Heart right ventricle (tissue), 16 donors: ENCODE measurements at regions not wholly inside any gene's neighbourhood (a gene's known extent, or its start where the extent isn't known, plus 50 kb on each side); places are given as distances from the start of the nearest gene placed in this dataset.

Experiments used
- ATAC-seq, 8 donors: fragments of 200-7000 bp; cut with Tn5 transposase; one replicate each; pipeline ENCODE4 v1.9.1; 2020; ENCODE audit warnings: mild to moderate bottlenecking in 8 of 8, moderate library complexity in 8 of 8, moderate number of reproducible peaks in 1 of 8
- DNase-seq, 2 donors: peaks; one replicate each; pipeline ENCODE4 v3.0.0-alpha.2; 2020
- H3K27ac ChIP-seq, 10 donors: fragments of 200-600 bp; sonication (generic) in 2 of 10; one replicate each; pipeline versions ENCODE4 v1.5.0 to v1.8.0; 2020 to 2022; ENCODE audit warnings: mild to moderate bottlenecking in 3 of 10
- H3K27me3 ChIP-seq, 7 donors: fragments of 200-600 bp; one replicate each; pipeline ENCODE4 v1.8.0; 2021 to 2022; ENCODE audit warnings: mild to moderate bottlenecking in 2 of 7
- H3K36me3 ChIP-seq, 9 donors: fragments of 200-600 bp; sonication (generic) in 1 of 9; one replicate each; pipeline versions ENCODE4 v1.5.0 to v1.8.0; 2020 to 2022; ENCODE audit warnings: mild to moderate bottlenecking in 2 of 9
- H3K4me1 ChIP-seq, 9 donors: fragments of 200-600 bp; sonication (generic) in 1 of 9; one replicate each; pipeline versions ENCODE4 v1.5.0 to v1.8.0; 2020 to 2022; ENCODE audit warnings: mild to moderate bottlenecking in 4 of 9
- H3K4me3 ChIP-seq, 10 donors: fragments of 200-600 bp; sonication (generic) in 2 of 10; one replicate each; pipeline versions ENCODE4 v1.5.0 to v1.8.0; 2020 to 2022; ENCODE audit warnings: mild to moderate bottlenecking in 7 of 10, moderate library complexity in 2 of 10
- H3K9me3 ChIP-seq, 11 donors: fragments of 200-600 bp in 10 of 11; sonication (generic) in 2 of 11; one replicate each; pipeline versions ENCODE4 v1.5.0 to v1.8.0; 2013 to 2022; ENCODE audit warnings: mild to moderate bottlenecking in 2 of 11, control low read depth in 1 of 11, moderate library complexity in 1 of 11
- CTCF ChIP-seq, 9 donors: fragments of 200-600 bp; sonication (generic) in 2 of 9; IDR thresholded peaks; one replicate each; pipeline versions ENCODE4 v1.5.0 to v1.8.0; 2021 to 2022; ENCODE audit warnings: antibody characterized with exemption in 9 of 9, mild to moderate bottlenecking in 5 of 9, moderate library complexity in 1 of 9
- WGBS, 2 donors: extraction: QIAGEN DNeasy Blood & Tissue Kit; methylation state at CpG; one replicate each; pipeline ENCODE4 v1.1.7; 2013; ENCODE audit warnings: inconsistent platforms in 1 of 2; 5-methylcytosine and 5-hydroxymethylcytosine counted together
- intact Hi-C, 10 donors: fragments of 100-400 bp; cut with DNase I; formaldehyde crosslinking; loops; one replicate each; pipeline versions ENCODE4 v1.11.1 to v1.14.2; 2022
- donor health status: Arrhythmogenic right ventricular cardiomyopathy.
- donor health status: ischemic (EF 13 %, LVEDD 7.1; RV severe dilation, severe dysfunction).
- donor health status: healthy with polysubstance abuse.
- donor health status: DM: no; HTN: yes; CAD: no.
- donor health status: DM: no; HTN: no; CAD: no.
- donor health status: ischemic (EF 25% LVEDD 6.9; RV normal size, moderate dysfunction).
- donor health status: ischemic (EF 25% LVEDD 5.7; RV mildly dilated, moderate dysfunction).
- donor health status: healthy.
- donor health status: DM: yes; HTN: yes; CAD: no.
- donor health status: Ischemic cardiomyopathy.
- donor health status: ischemic (EF 35%, LVEDD 5.7; RV mildly dilated, moderate dysfunction).
- donor health status: nonischemic (EF 11% LVEDD 7.7; RV severe dilation, severe dysfunction).
- donor health status: DM: yes; HTN: yes; CAD: no.
- donor health status: PGD.
- donor health status: ischemic (EF 29% LVEDD 5.4; RV normal size, mild dysfunction).
- donor health status: nonischemic (EF 23%, LVEDD 6.1; RV moderate dilation, normal function).

DNA sequence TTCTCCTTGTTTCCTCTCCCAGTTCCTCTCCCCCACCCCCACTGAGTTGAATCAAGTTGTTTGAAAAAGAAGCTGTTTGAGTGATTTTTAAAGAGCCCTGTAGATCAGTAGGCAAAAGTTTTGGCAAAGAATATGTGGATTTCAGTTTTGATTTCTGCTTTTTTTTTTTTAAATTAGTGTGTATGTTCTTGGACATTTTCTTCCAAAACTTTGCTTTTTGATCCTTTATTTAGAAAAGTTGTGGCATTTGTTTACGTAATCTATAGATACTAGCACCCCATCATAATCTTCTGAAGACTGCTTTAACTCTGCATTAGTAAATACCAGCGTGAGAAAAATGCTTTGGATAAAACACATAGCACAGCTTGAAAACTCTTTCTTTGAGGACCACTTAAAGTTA lies 190.3 kb upstream of the SEL1L start:
- TF ChIP-seq CTCF (IDR thresholded peaks at IDR 0.05): no peak
- H3K9me3 ChIP-seq: no peaks in the 10 kb centered on the region
- no peak for ATAC-seq
- WGBS, 2 donors: 84 to 86% methylated on average over 2 of the region's 2 CpGs
- H3K36me3 ChIP-seq: no peaks in the 10 kb centered on the region
- H3K27ac ChIP-seq: no peak overlapping the region
- H3K4me3 ChIP-seq: no peak overlapping the region
- H3K27me3 ChIP-seq: no peaks in the 10 kb centered on the region
- no peaks in the 10 kb centered on the region for H3K4me1 ChIP-seq
- intact Hi-C loops: no loop called here
- no peak for DNase-seq

- H3K4me3 ChIP-seq: no peak overlapping the region
- TF ChIP-seq CTCF (IDR thresholded peaks at IDR 0.05): no peak
- intact Hi-C loops: no loop called here
- H3K27ac ChIP-seq: no peak overlapping the region
- no peaks in the 10 kb centered on the region for H3K9me3 ChIP-seq
- H3K4me1 ChIP-seq: no peaks in the 10 kb centered on the region
- ATAC-seq: no peak
- 38 to 47% methylated on average over 2 of the region's 2 CpGs for WGBS, 2 donors
- no peak for DNase-seq
- no peaks in the 10 kb centered on the region for H3K36me3 ChIP-seq
- H3K27me3 ChIP-seq: no peaks in the 10 kb centered on the region
Measured at GRCh38 chr14:81727218-81727617, 193.6 kb upstream of the SEL1L start.

DNA sequence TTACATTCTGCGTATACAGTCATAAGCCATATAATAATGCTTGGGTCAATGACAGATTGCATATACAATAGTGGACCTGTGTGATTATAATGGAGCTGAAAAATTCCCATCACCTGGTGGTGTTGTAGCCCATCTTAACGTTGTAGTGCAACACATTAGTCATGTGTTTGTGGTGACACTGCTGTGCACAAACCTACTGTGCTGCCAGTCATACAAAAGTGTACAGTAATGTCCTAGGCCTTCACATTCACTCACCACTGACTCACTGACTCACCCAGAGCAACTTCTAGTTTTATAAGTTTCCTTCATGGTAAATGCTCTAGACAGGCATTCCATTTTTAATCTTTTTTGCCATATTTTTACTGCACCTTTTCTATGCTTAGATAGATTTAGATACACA lies 194.8 kb upstream of the SEL1L start:
- ATAC-seq: no peak
- no peak overlapping the region for H3K27ac ChIP-seq
- H3K9me3 ChIP-seq: peaks cover 0 to under 1% (median 0%) of the 10 kb centered on the region in 11 donors
- DNase-seq: no peak
- no peaks in the 10 kb centered on the region for H3K4me1 ChIP-seq
- WGBS, 2 donors: 77 to 78% methylated on average over 2 of the region's 2 CpGs
- no peak for TF ChIP-seq CTCF (IDR thresholded peaks at IDR 0.05)
- no peak overlapping the region for H3K4me3 ChIP-seq
- no peaks in the 10 kb centered on the region for H3K36me3 ChIP-seq
- H3K27me3 ChIP-seq: no peaks in the 10 kb centered on the region
- intact Hi-C loops: no loop called here

- intact Hi-C loops: no loop called here
- H3K27ac ChIP-seq: no peak overlapping the region
- no peaks in the 10 kb centered on the region for H3K36me3 ChIP-seq
- H3K27me3 ChIP-seq: no peaks in the 10 kb centered on the region
- ATAC-seq (no peak), DNase-seq (no peak)
- WGBS, 2 donors: 77 to 80% methylated on average over 3 of the region's 3 CpGs
- TF ChIP-seq CTCF (IDR thresholded peaks at IDR 0.05): no peak
- no peak overlapping the region for H3K4me3 ChIP-seq
- peaks cover 0 to 12% (median 0%) of the 10 kb centered on the region in 11 donors for H3K9me3 ChIP-seq
- H3K4me1 ChIP-seq: no peaks in the 10 kb centered on the region
Measured at GRCh38 chr14:81729622-81730021, 196.0 kb upstream of the SEL1L start.

- Histone ChIP-seq H3K4me3 (no peak overlapping the region), H3K9me3 (peaks cover 0 to 12% (median 0%) of the 10 kb centered on the region in 11 donors), H3K36me3 (no peaks in the 10 kb centered on the region), H3K27me3 (peaks cover 0 to 6% (median 0%) of the 10 kb centered on the region in 7 donors), H3K4me1 (no peaks in the 10 kb centered on the region), H3K27ac (no peak overlapping the region)
- intact Hi-C loops: no loop called here
- no peak for ATAC-seq
- no peak for DNase-seq
- TF ChIP-seq CTCF (IDR thresholded peaks at IDR 0.05): no peak
- WGBS, 2 donors: 75 to 76% methylated on average over 2 of the region's 2 CpGs
Measured at GRCh38 chr14:81737938-81738337, 204.3 kb upstream of the SEL1L start.
